ENCODE measurements at regions not wholly inside any gene's neighbourhood (a gene's known extent, or its start where the extent isn't known, plus 50 kb on each side); places are given as distances from the start of the nearest gene placed in this dataset.

DNA sequence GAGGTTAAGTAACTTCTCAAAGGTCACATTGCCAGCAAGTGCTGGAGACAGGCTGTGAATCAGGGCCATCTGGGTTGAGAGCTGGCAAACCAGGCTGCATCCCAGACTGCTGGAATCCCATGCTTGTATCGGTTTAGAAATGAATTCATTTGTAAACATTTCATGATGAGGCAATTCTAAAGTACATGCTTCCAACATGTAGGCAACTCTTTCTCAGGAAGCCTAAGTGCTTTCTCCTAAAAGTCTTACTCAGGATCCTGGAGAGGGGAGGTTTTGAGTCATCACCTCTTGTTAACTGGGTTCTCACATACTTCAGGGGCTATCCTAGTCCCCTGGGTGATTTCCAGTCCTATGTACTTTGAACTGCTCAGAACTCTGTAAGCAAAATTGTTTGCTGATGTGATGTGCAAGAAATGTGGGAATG is 416.5 kb downstream of the MEIS1 start:
- TF ChIP-seq, protein P1, sequence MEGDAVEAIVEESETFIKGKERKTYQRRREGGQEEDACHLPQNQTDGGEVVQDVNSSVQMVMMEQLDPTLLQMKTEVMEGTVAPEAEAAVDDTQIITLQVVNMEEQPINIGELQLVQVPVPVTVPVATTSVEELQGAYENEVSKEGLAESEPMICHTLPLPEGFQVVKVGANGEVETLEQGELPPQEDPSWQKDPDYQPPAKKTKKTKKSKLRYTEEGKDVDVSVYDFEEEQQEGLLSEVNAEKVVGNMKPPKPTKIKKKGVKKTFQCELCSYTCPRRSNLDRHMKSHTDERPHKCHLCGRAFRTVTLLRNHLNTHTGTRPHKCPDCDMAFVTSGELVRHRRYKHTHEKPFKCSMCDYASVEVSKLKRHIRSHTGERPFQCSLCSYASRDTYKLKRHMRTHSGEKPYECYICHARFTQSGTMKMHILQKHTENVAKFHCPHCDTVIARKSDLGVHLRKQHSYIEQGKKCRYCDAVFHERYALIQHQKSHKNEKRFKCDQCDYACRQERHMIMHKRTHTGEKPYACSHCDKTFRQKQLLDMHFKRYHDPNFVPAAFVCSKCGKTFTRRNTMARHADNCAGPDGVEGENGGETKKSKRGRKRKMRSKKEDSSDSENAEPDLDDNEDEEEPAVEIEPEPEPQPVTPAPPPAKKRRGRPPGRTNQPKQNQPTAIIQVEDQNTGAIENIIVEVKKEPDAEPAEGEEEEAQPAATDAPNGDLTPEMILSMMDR (IDR thresholded peaks at IDR 0.05; ENCODE audit: low read length): no peak
- no peak for TF ChIP-seq EZH2 (optimal IDR thresholded peaks at IDR 0.05; ENCODE audit: low read depth, low read length)

All from MM.1S (cell line).